GM18517 (cell line): ENCODE measurements at regions not wholly inside any gene's neighbourhood (a gene's known extent, or its start where the extent isn't known, plus 50 kb on each side); places are given as distances from the start of the nearest gene placed in this dataset.

Experiments used
- ATAC-seq: cut with Tn5 transposase; IDR thresholded peaks from one replicate; pipeline ENCODE4 v1.9.1; 2021; ENCODE audit warnings: mild to moderate bottlenecking, moderate library complexity; ENCODE audit not compliant: unreplicated experiment

GRCh38 chr5:6274846-6275543 is 103.4 kb downstream of the MED10 start:
- ATAC-seq, result no peak

GRCh38 chr5:6273749-6274148 is 104.6 kb downstream of the MED10 start:
- no peak for ATAC-seq

- peak; percentile 85 for ATAC-seq
These were observed 105.1 kb downstream of the MED10 start for GRCh38 chr5:6273090-6273735.

GRCh38 chr5:6269925-6270324 is 108.4 kb downstream of the MED10 start:
- no peak for ATAC-seq

GRCh38 chr5:6266671-6267197 is 111.6 kb downstream of the MED10 start:
- ATAC-seq, result no peak

GRCh38 chr5:6264394-6264793 is 114.0 kb downstream of the MED10 start:
- no peak for ATAC-seq

- no peak for ATAC-seq
These were observed 115.5 kb downstream of the MED10 start for GRCh38 chr5:6262651-6263363.

- no peak for ATAC-seq
These were observed 116.7 kb downstream of the MED10 start for GRCh38 chr5:6261668-6262067.

- ATAC-seq, result no peak
These were observed 117.1 kb downstream of the MED10 start for GRCh38 chr5:6261256-6261655.

GRCh38 chr5:6260846-6261245 is 117.5 kb downstream of the MED10 start:
- no peak for ATAC-seq

- no peak for ATAC-seq
These were observed 121.4 kb downstream of the MED10 start for GRCh38 chr5:6256901-6257300.

GRCh38 chr5:6255956-6256355 is 122.4 kb downstream of the MED10 start:
- ATAC-seq, result no peak

- no peak for ATAC-seq
These were observed 124.5 kb downstream of the MED10 start for GRCh38 chr5:6253846-6254245.

GRCh38 chr5:6253281-6253680 is 125.1 kb downstream of the MED10 start:
- ATAC-seq, result no peak

GRCh38 chr5:6252581-6252980 is 125.8 kb downstream of the MED10 start:
- no peak for ATAC-seq

- no peak for ATAC-seq
These were observed 126.7 kb downstream of the MED10 start for GRCh38 chr5:6251565-6252102.

GRCh38 chr5:6250121-6250520 is 128.2 kb downstream of the MED10 start:
- no peak for ATAC-seq

- no peak for ATAC-seq
These were observed 130.2 kb downstream of the MED10 start for GRCh38 chr5:6248132-6248531.

GRCh38 chr5:6246820-6247437 is 131.4 kb downstream of the MED10 start:
- ATAC-seq, result peak; percentile 64

- ATAC-seq, result no peak
These were observed 134.0 kb downstream of the MED10 start for GRCh38 chr5:6244339-6244714.

- no peak for ATAC-seq
These were observed 134.5 kb downstream of the MED10 start for GRCh38 chr5:6243706-6244338.
